Breast epithelium (tissue), 3 donors: ENCODE measurements at regions not wholly inside any gene's neighbourhood (a gene's known extent, or its start where the extent isn't known, plus 50 kb on each side); places are given as distances from the start of the nearest gene placed in this dataset.

Experiments
- CTCF ChIP-seq, 3 donors: fragments of 450-650 bp; IDR thresholded peaks; one replicate each; pipeline ENCODE4 v1.5.1; 2016 to 2017; ENCODE audit warnings: antibody characterized with exemption in 3 of 3, mild to moderate bottlenecking in 3 of 3, moderate library complexity in 3 of 3
- POLR2A ChIP-seq: fragments of 450-650 bp; IDR thresholded peaks from one replicate; pipeline ENCODE4 v1.6.1; 2016; ENCODE audit warnings: antibody characterized with exemption, mild to moderate bottlenecking, moderate library complexity
- POLR2AphosphoS5 ChIP-seq, 3 donors: sonication (generic); formaldehyde crosslinking; IDR thresholded peaks; one replicate each; pipeline ENCODE4 v1.6.1; 2017; ENCODE audit warnings: antibody characterized with exemption in 3 of 3

GRCh38 chr22:35476341-35476740 is 64.3 kb upstream of the RASD2 start:
- TF ChIP-seq CTCF (IDR thresholded peaks at IDR 0.05), result no peak
- no peak for TF ChIP-seq POLR2A
- TF ChIP-seq POLR2AphosphoS5 (IDR thresholded peaks at IDR 0.05), result no peak
